ENCODE measurements at regions not wholly inside any gene's neighbourhood (a gene's known extent, or its start where the extent isn't known, plus 50 kb on each side); places are given as distances from the start of the nearest gene placed in this dataset.

GRCh38 chr12:127038152-127038551, 1228.8 kb upstream of the TMEM132C start:
- no peak for TF ChIP-seq CTCF (IDR thresholded peaks at IDR 0.05)
- Mint-ChIP-seq H3K4me1 (ENCODE audit: unreplicated experiment) (no peaks in the 10 kb centered on the region), H3K36me3 (ENCODE audit: unreplicated experiment) (no peaks in the 10 kb centered on the region), H3K27ac (ENCODE audit: unreplicated experiment) (no peak overlapping the region), H3K9me3 (ENCODE audit: unreplicated experiment) (peaks cover 17% of the 10 kb centered on the region), H3K27me3 (ENCODE audit: unreplicated experiment) (no peaks in the 10 kb centered on the region), H3K4me3 (ENCODE audit: unreplicated experiment) (no peak overlapping the region)
- no peak for DNase-seq (ENCODE audit: extremely low spot score, unreplicated experiment)

- no peaks in the 10 kb centered on the region for H3K4me1 Mint-ChIP-seq (ENCODE audit: unreplicated experiment)
- no peak for TF ChIP-seq CTCF (IDR thresholded peaks at IDR 0.05)
- DNase-seq (ENCODE audit: extremely low spot score, unreplicated experiment) = no peak
- no peak overlapping the region for H3K27ac Mint-ChIP-seq (ENCODE audit: unreplicated experiment)
- no peaks in the 10 kb centered on the region for H3K36me3 Mint-ChIP-seq (ENCODE audit: unreplicated experiment)
- H3K9me3 Mint-ChIP-seq (ENCODE audit: unreplicated experiment) = peaks cover 13% of the 10 kb centered on the region
- H3K4me3 Mint-ChIP-seq (ENCODE audit: unreplicated experiment) = no peak overlapping the region
- no peaks in the 10 kb centered on the region for H3K27me3 Mint-ChIP-seq (ENCODE audit: unreplicated experiment)
Observed at GRCh38 chr12:127038761-127039160, 1228.2 kb upstream of the TMEM132C start.

- no peak for DNase-seq (ENCODE audit: extremely low spot score, unreplicated experiment)
- H3K4me1 Mint-ChIP-seq (ENCODE audit: unreplicated experiment) = no peaks in the 10 kb centered on the region
- H3K36me3 Mint-ChIP-seq (ENCODE audit: unreplicated experiment) = no peaks in the 10 kb centered on the region
- no peak overlapping the region for H3K27ac Mint-ChIP-seq (ENCODE audit: unreplicated experiment)
- H3K9me3 Mint-ChIP-seq (ENCODE audit: unreplicated experiment) = peaks cover 10% of the 10 kb centered on the region
- TF ChIP-seq CTCF (IDR thresholded peaks at IDR 0.05) = no peak
- no peak overlapping the region for H3K4me3 Mint-ChIP-seq (ENCODE audit: unreplicated experiment)
- H3K27me3 Mint-ChIP-seq (ENCODE audit: unreplicated experiment) = no peaks in the 10 kb centered on the region
Observed at GRCh38 chr12:127041985-127042625, 1224.9 kb upstream of the TMEM132C start.

GRCh38 chr12:127043731-127044130, 1223.2 kb upstream of the TMEM132C start:
- Mint-ChIP-seq H3K9me3 (ENCODE audit: unreplicated experiment) (peaks cover 13% of the 10 kb centered on the region), H3K27me3 (ENCODE audit: unreplicated experiment) (no peaks in the 10 kb centered on the region)

GRCh38 chr12:127044836-127045235, 1222.1 kb upstream of the TMEM132C start:
- H3K27me3 Mint-ChIP-seq (ENCODE audit: unreplicated experiment) = no peaks in the 10 kb centered on the region
- no peak for DNase-seq (ENCODE audit: extremely low spot score, unreplicated experiment)
- no peak overlapping the region for H3K27ac Mint-ChIP-seq (ENCODE audit: unreplicated experiment)
- no peak for TF ChIP-seq CTCF (IDR thresholded peaks at IDR 0.05)
- no peaks in the 10 kb centered on the region for H3K4me1 Mint-ChIP-seq (ENCODE audit: unreplicated experiment)
- no peaks in the 10 kb centered on the region for H3K36me3 Mint-ChIP-seq (ENCODE audit: unreplicated experiment)
- H3K4me3 Mint-ChIP-seq (ENCODE audit: unreplicated experiment) = no peak overlapping the region
- peaks cover 10% of the 10 kb centered on the region for H3K9me3 Mint-ChIP-seq (ENCODE audit: unreplicated experiment)

More at GRCh38 chr12:127043731-127044130, 1223.2 kb upstream of the TMEM132C start:
- no peak for DNase-seq (ENCODE audit: extremely low spot score, unreplicated experiment)
- no peak overlapping the region for H3K27ac Mint-ChIP-seq (ENCODE audit: unreplicated experiment)
- no peaks in the 10 kb centered on the region for H3K36me3 Mint-ChIP-seq (ENCODE audit: unreplicated experiment)
- H3K4me3 Mint-ChIP-seq (ENCODE audit: unreplicated experiment) = no peak overlapping the region
- H3K4me1 Mint-ChIP-seq (ENCODE audit: unreplicated experiment) = no peaks in the 10 kb centered on the region
- TF ChIP-seq CTCF (IDR thresholded peaks at IDR 0.05) = no peak

Data from osteocyte (in vitro differentiated cells).